Hematopoietic multipotent progenitor cell treated with erythropoietin and hydrocortisone succinate and interleukin-3 and kit ligand, for 4 days (in vitro differentiated cells): ENCODE measurements at regions not wholly inside any gene's neighbourhood (a gene's known extent, or its start where the extent isn't known, plus 50 kb on each side); places are given as distances from the start of the nearest gene placed in this dataset.

Source experiments
- DNase-seq: peaks from one replicate; pipeline ENCODE4 v3.0.0-alpha.2; 2015

GRCh38 chr14:28653521-28653920, 113.1 kb upstream of the FOXG1 start:
- DNase-seq, result no peak

GRCh38 chr14:28656704-28657255, 109.8 kb upstream of the FOXG1 start:
- no peak for DNase-seq

DNA sequence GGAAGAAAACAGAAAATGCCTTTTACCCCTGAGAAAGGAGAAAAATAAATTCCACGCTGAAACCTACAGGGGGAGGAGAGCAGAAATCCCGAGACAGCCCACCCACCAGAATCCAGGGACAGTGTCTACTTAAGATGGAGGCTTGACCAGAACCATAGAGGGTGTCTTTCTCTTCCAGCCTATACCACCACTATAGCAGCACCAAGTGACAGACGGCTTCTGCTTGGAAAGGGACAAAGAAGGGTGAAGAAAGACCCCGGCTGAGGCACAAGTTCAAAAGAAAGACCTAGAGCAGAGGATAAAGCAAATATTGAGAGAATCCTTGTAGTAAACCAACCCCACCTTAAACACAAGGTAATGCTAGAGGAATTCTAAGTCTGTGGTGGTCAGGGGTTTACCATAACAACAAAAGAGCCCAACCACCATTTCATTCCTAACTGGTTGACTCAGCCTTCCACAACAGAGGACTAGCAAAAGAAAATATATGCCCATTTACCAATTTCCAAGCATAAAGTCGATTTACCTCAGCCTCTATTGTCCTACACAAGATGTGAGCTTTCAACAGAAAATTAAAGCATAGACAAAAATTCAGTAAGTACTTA, 105.3 kb upstream of the FOXG1 start:
- DNase-seq, result no peak

GRCh38 chr14:28666961-28667360, 99.6 kb upstream of the FOXG1 start:
- no peak for DNase-seq

DNA sequence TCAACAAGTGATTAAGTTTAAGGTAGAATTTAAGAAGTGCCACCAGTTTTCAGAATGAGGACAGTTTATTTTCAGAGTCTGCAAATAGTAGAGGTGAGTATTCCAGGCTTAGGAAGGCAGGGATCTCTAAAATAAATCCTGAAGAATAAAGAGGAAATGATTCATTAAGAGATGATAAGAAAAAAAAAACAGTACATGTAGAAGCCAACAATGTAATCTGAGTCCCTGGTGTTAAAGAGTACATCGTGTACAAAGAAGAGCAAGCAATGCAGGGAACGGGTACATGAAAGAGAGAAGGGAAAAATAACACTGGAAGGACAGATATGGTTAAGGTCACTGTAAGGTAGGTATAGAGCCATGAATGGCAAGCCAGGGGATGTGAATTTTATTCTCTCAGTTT, 95.2 kb upstream of the FOXG1 start:
- no peak for DNase-seq

GRCh38 chr14:28673056-28673455, 93.5 kb upstream of the FOXG1 start:
- DNase-seq, result no peak

DNA sequence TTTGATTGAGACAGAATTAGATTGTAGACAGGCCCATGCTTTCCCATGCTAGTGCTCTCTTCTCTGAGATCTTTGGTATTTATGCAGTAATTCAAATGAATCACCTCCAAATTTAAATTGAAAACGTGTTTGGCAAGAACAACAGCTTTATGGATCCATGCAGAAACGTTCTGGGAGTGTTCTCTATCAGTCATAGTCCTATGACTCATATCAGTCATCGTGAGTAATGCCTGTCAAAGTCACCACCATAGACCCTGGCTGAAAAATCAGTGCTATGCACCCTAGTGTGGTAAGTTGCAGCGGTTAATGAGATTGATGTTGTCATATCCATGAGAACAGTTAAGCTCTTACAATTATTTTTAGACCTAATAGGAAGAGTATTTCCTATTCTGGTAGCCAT, 90.1 kb upstream of the FOXG1 start:
- no peak for DNase-seq

DNA sequence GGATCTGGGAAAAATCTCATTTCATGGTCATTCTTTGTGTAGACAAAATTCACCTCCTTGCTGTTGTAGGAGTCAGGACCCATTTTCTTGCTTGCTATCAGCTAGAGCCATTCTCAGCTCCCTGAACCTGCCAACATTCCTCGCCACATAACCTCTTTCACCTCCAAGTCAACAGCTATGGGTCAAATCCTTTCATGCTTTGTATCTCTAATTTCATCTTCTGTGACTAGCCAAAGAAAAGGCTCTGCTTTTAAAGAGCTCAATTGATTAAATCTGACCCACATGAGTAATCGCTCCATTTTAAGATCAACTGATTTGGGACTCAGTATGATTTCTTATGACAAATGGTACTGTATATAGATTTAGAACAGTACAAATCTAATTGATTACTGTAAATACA, 89.2 kb upstream of the FOXG1 start:
- no peak for DNase-seq

GRCh38 chr14:28678887-28679286, 87.7 kb upstream of the FOXG1 start:
- DNase-seq, result no peak

GRCh38 chr14:28681681-28682080, 84.9 kb upstream of the FOXG1 start:
- DNase-seq, result no peak

GRCh38 chr14:28690029-28690692, 76.4 kb upstream of the FOXG1 start:
- DNase-seq, result no peak

DNA sequence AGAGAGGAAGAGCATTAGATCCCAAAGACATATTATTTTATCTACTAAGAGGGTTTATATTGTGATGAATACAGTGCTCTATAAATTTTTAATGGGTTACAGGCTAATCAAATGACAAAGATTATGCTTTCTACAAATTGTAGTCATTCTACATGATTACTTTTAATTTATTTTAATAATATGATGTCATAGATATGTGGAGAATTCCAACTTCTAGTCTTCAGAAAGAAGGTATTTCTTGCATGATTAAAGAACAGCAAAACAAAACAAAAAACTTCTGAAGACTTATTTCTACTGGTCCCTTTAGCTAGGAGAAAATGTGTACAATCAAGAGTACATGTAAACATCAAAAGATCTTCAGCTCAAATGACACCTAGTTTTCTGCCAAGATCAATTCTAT, 71.5 kb upstream of the FOXG1 start:
- DNase-seq, result no peak

DNA sequence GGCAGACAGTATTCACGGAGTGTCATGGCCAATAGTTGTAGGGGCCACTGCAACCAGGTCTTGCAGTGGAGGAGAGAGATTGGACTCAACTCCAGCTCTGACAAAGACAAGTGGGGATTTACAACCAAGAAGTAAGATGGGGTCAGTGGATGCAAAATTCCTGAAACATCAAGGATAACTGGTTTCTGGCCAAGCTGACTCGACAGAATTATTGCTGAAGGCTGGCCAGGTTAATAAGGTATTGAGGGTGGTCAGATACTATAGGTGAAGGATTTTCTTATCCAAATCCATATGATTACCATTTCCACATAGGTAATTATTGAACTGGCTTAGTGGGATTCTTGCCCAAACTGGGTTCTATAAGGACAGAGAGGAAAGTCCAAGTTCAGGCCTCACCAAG, 64.9 kb upstream of the FOXG1 start:
- DNase-seq, result no peak

DNA sequence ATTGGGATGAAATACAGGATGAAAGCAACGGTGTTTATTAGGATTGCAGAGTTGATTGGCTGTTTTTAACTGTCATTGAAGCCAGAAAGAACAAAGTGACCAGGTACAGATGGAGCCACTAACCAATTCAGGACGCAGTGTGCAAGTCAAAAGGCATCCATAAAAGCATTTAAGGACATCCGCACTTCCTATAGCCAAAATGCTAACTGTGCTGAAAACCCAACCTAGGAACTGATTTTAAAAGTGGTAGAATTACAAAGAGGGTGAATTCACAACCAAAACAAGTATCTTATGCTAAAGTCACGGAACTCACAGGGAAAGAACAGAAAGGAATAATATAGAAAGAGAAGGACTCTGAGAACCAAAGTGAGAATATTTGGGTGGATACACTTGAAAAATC, 63.1 kb upstream of the FOXG1 start:
- DNase-seq, result no peak

GRCh38 chr14:28704153-28704552, 62.4 kb upstream of the FOXG1 start:
- DNase-seq, result no peak

GRCh38 chr14:28707814-28708213, 58.8 kb upstream of the FOXG1 start:
- DNase-seq, result no peak

- DNase-seq, result no peak
These were observed 56.8 kb upstream of the FOXG1 start for GRCh38 chr14:28709571-28710305.
